Muscle layer of colon (tissue), 2 donors: ENCODE measurements at regions not wholly inside any gene's neighbourhood (a gene's known extent, or its start where the extent isn't known, plus 50 kb on each side); places are given as distances from the start of the nearest gene placed in this dataset.
A peak's percentile ranks its signal among the peaks of the same experiment; 100 is the strongest.
"Not testable (repeated sequence)": the region's sequence is repeated elsewhere in the genome, so short reads cannot be mapped to it uniquely, and the experiment has no call there.

ENCODE experiments used
- H3K27ac ChIP-seq: one replicate; pipeline ENCODE4 v1.7.0; 2013; ENCODE audit warnings: low read depth, mild to moderate bottlenecking, low read length, moderate library complexity
- H3K27me3 ChIP-seq, 2 donors: one replicate each; pipeline ENCODE4 v1.7.0; 2013; ENCODE audit warnings: low read length in 2 of 2, mild to moderate bottlenecking in 2 of 2; ENCODE audit not compliant: insufficient read depth in 2 of 2, control insufficient read depth in 1 of 2
- H3K36me3 ChIP-seq: one replicate; pipeline ENCODE4 v1.7.0; 2013; ENCODE audit warnings: mild to moderate bottlenecking, low read length; ENCODE audit not compliant: insufficient read depth
- H3K4me1 ChIP-seq: one replicate; pipeline ENCODE4 v1.7.0; 2013; ENCODE audit warnings: mild to moderate bottlenecking, low read length; ENCODE audit not compliant: insufficient read depth
- H3K4me3 ChIP-seq, 2 donors: one replicate each; pipeline ENCODE4 v1.7.0; 2013; ENCODE audit warnings: low read length in 2 of 2, low read depth in 1 of 2, mild to moderate bottlenecking in 1 of 2, moderate library complexity in 1 of 2
- H3K9ac ChIP-seq: one replicate; pipeline ENCODE4 v1.7.0; 2013; ENCODE audit warnings: low read length
- H3K9me3 ChIP-seq: one replicate; pipeline ENCODE4 v1.7.0; 2013; ENCODE audit warnings: mild to moderate bottlenecking, low read length
- donor health status: abdominal sarcoma.
- donor health status: Adenocarcinoma of cecum.

- not testable (repeated sequence) for H3K4me1 ChIP-seq, H3K4me3 ChIP-seq, H3K27me3 ChIP-seq, H3K36me3 ChIP-seq, H3K9ac ChIP-seq, H3K9me3 ChIP-seq, H3K27ac ChIP-seq
Measured at GRCh38 chr6:81886909-81887308, 134.4 kb upstream of the TENT5A start.

- Histone ChIP-seq H3K9me3 (no peaks in the 10 kb centered on the region), H3K4me1 (peaks cover 3% of the 10 kb centered on the region), H3K4me3 (no peak overlapping the region), H3K27ac (no peak overlapping the region), H3K9ac (no peak overlapping the region), H3K27me3 (no peaks in the 10 kb centered on the region), H3K36me3 (no peaks in the 10 kb centered on the region)
Measured at GRCh38 chr6:81886157-81886556, 133.7 kb upstream of the TENT5A start.

GRCh38 chr6:81881660-81882059 is 129.2 kb upstream of the TENT5A start:
- Histone ChIP-seq H3K9ac (no peak overlapping the region), H3K4me3 (no peak overlapping the region), H3K4me1 (no peaks in the 10 kb centered on the region), H3K9me3 (no peaks in the 10 kb centered on the region), H3K27ac (no peak overlapping the region), H3K27me3 (no peaks in the 10 kb centered on the region), H3K36me3 (no peaks in the 10 kb centered on the region)

DNA sequence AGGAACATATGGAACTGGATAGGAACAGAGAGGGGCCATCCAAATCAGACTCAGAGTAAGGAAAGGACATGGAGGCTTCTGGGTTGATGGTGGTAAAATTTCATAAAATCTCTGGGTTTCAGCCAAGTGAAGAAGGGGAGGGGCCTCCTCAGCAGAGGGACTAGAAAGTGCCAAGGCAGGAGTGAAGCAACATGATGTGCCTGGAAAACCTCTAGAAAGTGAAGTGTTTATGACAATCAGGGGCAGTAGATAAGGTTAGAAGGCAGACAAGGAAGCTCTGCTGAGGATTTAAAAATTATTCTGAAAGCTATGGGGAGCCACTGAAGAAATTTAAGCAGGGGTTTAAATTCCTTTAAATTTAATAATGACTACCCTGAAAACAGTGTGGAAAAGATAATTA is 126.0 kb upstream of the TENT5A start:
- Histone ChIP-seq H3K9me3 (no peaks in the 10 kb centered on the region), H3K36me3 (no peaks in the 10 kb centered on the region)

DNA sequence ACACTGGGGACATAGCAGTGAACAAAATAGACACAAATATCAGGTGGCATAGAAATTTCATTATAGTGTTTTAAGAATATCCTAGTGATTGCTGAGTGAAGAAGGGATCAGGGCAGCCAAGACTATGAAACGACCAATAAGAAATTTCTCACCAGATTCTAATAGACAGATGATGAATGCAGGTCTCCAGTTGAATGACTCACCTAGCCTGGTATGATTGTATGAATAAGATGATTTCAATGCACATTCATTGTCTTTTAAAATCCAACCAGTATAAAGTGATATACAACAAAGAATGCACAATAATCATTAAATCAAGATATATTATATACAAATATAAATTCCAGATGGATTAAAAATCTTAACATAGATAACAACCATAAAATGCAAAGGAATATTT is 124.5 kb upstream of the TENT5A start:
- no peaks in the 10 kb centered on the region for H3K4me1 ChIP-seq
- no peak overlapping the region for H3K9ac ChIP-seq
- no peaks in the 10 kb centered on the region for H3K9me3 ChIP-seq
- no peak overlapping the region for H3K27ac ChIP-seq
- H3K27me3 ChIP-seq = no peaks in the 10 kb centered on the region
- H3K36me3 ChIP-seq = no peaks in the 10 kb centered on the region
- no peak overlapping the region for H3K4me3 ChIP-seq

More for the DNA sequence above, 126.0 kb upstream of the TENT5A start:
- Histone ChIP-seq H3K4me1 (no peaks in the 10 kb centered on the region), H3K4me3 (no peak overlapping the region), H3K9ac (no peak overlapping the region), H3K27ac (no peak overlapping the region), H3K27me3 (no peaks in the 10 kb centered on the region)

DNA sequence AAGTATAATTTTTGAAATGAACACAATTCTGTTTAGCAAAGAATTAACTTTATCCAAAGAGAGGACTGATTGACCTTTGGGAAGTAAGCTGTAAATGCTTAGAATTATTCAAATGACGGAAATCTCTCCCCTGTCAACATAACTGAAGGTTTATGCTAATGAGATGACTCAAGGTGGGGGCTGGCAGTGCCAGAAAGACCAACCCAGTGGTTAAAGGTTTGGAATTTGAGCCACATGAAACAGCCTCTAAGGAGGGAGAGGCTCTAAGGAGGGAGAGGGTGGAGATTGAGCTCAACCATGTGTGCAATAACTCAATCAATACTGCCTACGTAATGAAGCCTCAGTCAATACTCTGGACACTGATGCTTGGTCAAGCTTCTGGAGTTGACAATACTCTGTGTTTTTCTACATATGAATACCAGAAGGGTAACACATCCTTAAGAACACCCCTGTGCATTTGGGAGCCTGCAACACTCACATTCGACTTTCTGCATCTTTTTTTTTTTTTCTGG is 123.4 kb upstream of the TENT5A start:
- Histone ChIP-seq H3K4me1 (no peaks in the 10 kb centered on the region), H3K4me3 (no peak overlapping the region), H3K9me3 (no peaks in the 10 kb centered on the region), H3K36me3 (no peaks in the 10 kb centered on the region), H3K27me3 (no peaks in the 10 kb centered on the region), H3K27ac (no peak overlapping the region), H3K9ac (no peak overlapping the region)

- H3K27ac ChIP-seq, H3K4me3 ChIP-seq, H3K4me1 ChIP-seq, H3K9ac ChIP-seq, H3K9me3 ChIP-seq, H3K36me3 ChIP-seq, H3K27me3 ChIP-seq: not testable (repeated sequence)
Measured at GRCh38 chr6:81869749-81870508, 117.4 kb upstream of the TENT5A start.

DNA sequence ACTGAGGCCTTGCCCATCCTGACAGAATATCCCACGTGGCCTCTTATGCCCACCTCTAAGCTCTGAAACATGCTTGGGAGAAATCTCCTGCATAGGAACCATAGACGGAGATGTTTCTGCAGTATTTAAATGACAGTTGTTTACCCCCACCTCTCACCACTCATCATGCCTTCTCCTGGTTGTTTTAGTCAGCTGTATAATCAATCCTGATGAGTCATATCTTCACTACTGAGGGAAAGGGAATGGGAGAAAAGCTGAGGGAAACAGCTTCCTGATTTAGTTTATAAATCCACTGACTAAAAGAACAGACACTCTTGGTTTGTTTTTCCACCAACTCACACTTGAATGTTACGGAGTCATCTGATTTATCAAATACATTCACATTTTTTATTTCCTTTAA is 113.2 kb upstream of the TENT5A start:
- H3K27me3 ChIP-seq = no peaks in the 10 kb centered on the region
- H3K4me1 ChIP-seq = peaks cover 4% of the 10 kb centered on the region
- H3K27ac ChIP-seq = no peak overlapping the region
- no peak overlapping the region for H3K9ac ChIP-seq
- H3K9me3 ChIP-seq = no peaks in the 10 kb centered on the region
- no peak overlapping the region for H3K4me3 ChIP-seq
- no peaks in the 10 kb centered on the region for H3K36me3 ChIP-seq

- Histone ChIP-seq H3K4me3 (no peak overlapping the region), H3K27ac (no peak overlapping the region), H3K9ac (no peak overlapping the region)
Measured at GRCh38 chr6:81864124-81864523, 111.6 kb upstream of the TENT5A start.

GRCh38 chr6:81863123-81863522 is 110.6 kb upstream of the TENT5A start:
- peaks cover 4% of the 10 kb centered on the region for H3K4me1 ChIP-seq
- no peaks in the 10 kb centered on the region for H3K27me3 ChIP-seq
- no peaks in the 10 kb centered on the region for H3K36me3 ChIP-seq
- no peaks in the 10 kb centered on the region for H3K9me3 ChIP-seq
- H3K27ac ChIP-seq = no peak overlapping the region
- no peak overlapping the region for H3K9ac ChIP-seq
- no peak overlapping the region for H3K4me3 ChIP-seq

More at GRCh38 chr6:81864124-81864523, 111.6 kb upstream of the TENT5A start:
- Histone ChIP-seq H3K27me3 (no peaks in the 10 kb centered on the region), H3K4me1 (peaks cover 4% of the 10 kb centered on the region), H3K9me3 (no peaks in the 10 kb centered on the region), H3K36me3 (no peaks in the 10 kb centered on the region)

- no peak overlapping the region for H3K4me3 ChIP-seq
- H3K9ac ChIP-seq = no peak overlapping the region
- H3K9me3 ChIP-seq = no peaks in the 10 kb centered on the region
- H3K27ac ChIP-seq = no peak overlapping the region
- H3K36me3 ChIP-seq = no peaks in the 10 kb centered on the region
- H3K27me3 ChIP-seq = no peaks in the 10 kb centered on the region
- H3K4me1 ChIP-seq = peaks cover 4% of the 10 kb centered on the region
Measured at GRCh38 chr6:81861281-81861680, 108.8 kb upstream of the TENT5A start.

GRCh38 chr6:81859884-81860283 is 107.4 kb upstream of the TENT5A start:
- no peaks in the 10 kb centered on the region for H3K9me3 ChIP-seq
- peaks cover 4% of the 10 kb centered on the region for H3K4me1 ChIP-seq
- no peaks in the 10 kb centered on the region for H3K36me3 ChIP-seq
- H3K27ac ChIP-seq = peak overlapping the region; percentile 7
- H3K27me3 ChIP-seq = no peaks in the 10 kb centered on the region
- H3K9ac ChIP-seq = no peak overlapping the region
- H3K4me3 ChIP-seq = no peak overlapping the region
